Endothelial cell of umbilical vein (primary cell): ENCODE measurements at regions not wholly inside any gene's neighbourhood (a gene's known extent, or its start where the extent isn't known, plus 50 kb on each side); places are given as distances from the start of the nearest gene placed in this dataset.

Experiments used
- BruUV-seq: library from RNA; stranded (reverse); fragments of 400-500 nt; replicated peaks from 2 replicates; lab custom pipeline; 2021; lab: Mats Ljungman, UMichigan
- CTCF ChIA-PET: fragments of 300-600, 350-600 bp; sonication (Branson Sonifier 250); formaldehyde crosslinking; loops from one replicate; lab custom pipeline; 2021; ENCODE audit warnings: antibody characterized with exemption, inconsistent platforms; lab: Charles Lee
- POLR2A ChIA-PET: fragments of 300-600, 350-600 bp; sonication (Branson Sonifier 250); formaldehyde crosslinking; loops from one replicate; lab custom pipeline; 2021; ENCODE audit warnings: antibody characterized with exemption, inconsistent platforms; lab: Charles Lee
- DNase-seq: peaks from one replicate; pipeline ENCODE4 v3.0.0-alpha.2; 2011; ENCODE audit warnings: low read depth, low spot score
- FAIRE-seq: peaks from 2 replicates; lab custom pipeline; 2011; peaks lifted over from hg19 to GRCh38; lab: Jason Lieb, UNC
- H2AFZ ChIP-seq: 2 replicates; pipeline ENCODE4 v1.6.0; 2012; ENCODE audit warnings: low read depth, low read length, control low read depth, inconsistent platforms
- H3K27ac ChIP-seq: 2 replicates; pipeline ENCODE4 v1.5.1; 2011; ENCODE audit warnings: low read depth, mild to moderate bottlenecking, control low read depth, low read length, moderate library complexity; ENCODE audit not compliant: insufficient read depth
- H3K27me3 ChIP-seq, 2 experiments: 2 replicates each; pipeline versions ENCODE4 v1.6.0 to v1.6.1; 2011; ENCODE audit warnings: low read length in 2 of 2, mixed read lengths in 1 of 2; ENCODE audit not compliant: control insufficient read depth in 2 of 2, insufficient read depth in 2 of 2
- H3K36me3 ChIP-seq, 2 experiments: 2 replicates in 1 of 2; 3 replicates in 1 of 2; pipeline ENCODE4 v1.5.1; 2011; ENCODE audit warnings: low read length in 2 of 2, mild to moderate bottlenecking in 1 of 2, moderate library complexity in 1 of 2; ENCODE audit not compliant: control insufficient read depth in 2 of 2, insufficient read depth in 2 of 2; ENCODE audit errors: extremely low read depth in 1 of 2
- H3K4me1 ChIP-seq: 3 replicates; pipeline ENCODE4 v1.5.1; 2011; ENCODE audit warnings: mild to moderate bottlenecking, low read length; ENCODE audit not compliant: control insufficient read depth, insufficient read depth; ENCODE audit errors: extremely low read depth
- H3K4me2 ChIP-seq: 2 replicates; pipeline ENCODE4 v1.6.1; 2011; ENCODE audit warnings: low read length, control low read depth, mixed read lengths; ENCODE audit not compliant: insufficient read depth
- H3K4me3 ChIP-seq, 3 experiments: fragments of 200-600 bp in 1 of 3; sonication (generic), shearing (Covaris generic) in 1 of 3; replicated peaks in 1 of 3; 2 replicates each; pipeline ENCODE4 v1.5.1; 2011 to 2016; ENCODE audit warnings: control low read depth in 3 of 3, low read length in 3 of 3, mild to moderate bottlenecking in 2 of 3, inconsistent platforms in 1 of 3, low read depth in 1 of 3, moderate library complexity in 1 of 3; ENCODE audit not compliant: insufficient read depth in 1 of 3
- H3K79me2 ChIP-seq: 2 replicates; pipeline ENCODE4 v1.6.0; 2012; ENCODE audit warnings: low read length, inconsistent platforms; ENCODE audit not compliant: control insufficient read depth, insufficient read depth
- H3K9ac ChIP-seq: replicated peaks from 2 replicates; pipeline ENCODE3; 2011; ENCODE audit warnings: low read length, control low read depth; ENCODE audit not compliant: insufficient read depth; ENCODE audit errors: extremely low read depth
- H3K9me1 ChIP-seq: replicated peaks from 3 replicates; pipeline ENCODE4 v1.6.0; 2011; ENCODE audit warnings: mild to moderate bottlenecking, low read length; ENCODE audit not compliant: control insufficient read depth, insufficient read depth; ENCODE audit errors: extremely low read depth
- H3K9me3 ChIP-seq: replicated peaks from 2 replicates; pipeline ENCODE4 v1.5.1; 2012; ENCODE audit warnings: low read length, inconsistent platforms; ENCODE audit not compliant: control insufficient read depth, insufficient read depth
- H4K20me1 ChIP-seq: replicated peaks from 2 replicates; pipeline ENCODE3; 2011; ENCODE audit warnings: mild to moderate bottlenecking, low read length; ENCODE audit not compliant: control insufficient read depth, insufficient read depth; ENCODE audit errors: extremely low read depth
- EZH2 ChIP-seq: IDR thresholded peaks from 2 replicates; pipeline ENCODE4 v1.6.1; 2012; ENCODE audit warnings: borderline replicate concordance, low read depth, mild to moderate bottlenecking, moderate library complexity, low read length, inconsistent platforms; ENCODE audit not compliant: severe bottlenecking
- FOS ChIP-seq: IDR thresholded peaks from 2 replicates; pipeline ENCODE4 v1.6.1; 2011; ENCODE audit warnings: mild to moderate bottlenecking, low read length, moderate library complexity, borderline replicate concordance; ENCODE audit not compliant: insufficient read depth
- GATA2 ChIP-seq: IDR thresholded peaks from 2 replicates; pipeline ENCODE4 v1.7.0; 2011; ENCODE audit warnings: low read depth, mild to moderate bottlenecking, moderate library complexity, mixed read lengths, low read length; ENCODE audit not compliant: insufficient read length, insufficient read depth
- JUN ChIP-seq: IDR thresholded peaks from 2 replicates; pipeline ENCODE4 v1.6.1; 2011; ENCODE audit warnings: borderline replicate concordance, low read depth; ENCODE audit not compliant: insufficient read length, insufficient read depth
- MYC ChIP-seq: IDR thresholded peaks from one replicate; pipeline ENCODE4 v1.6.1; 2011; ENCODE audit warnings: mild to moderate bottlenecking, low read depth, low read length
- POLR2A ChIP-seq: IDR thresholded peaks from 2 replicates; pipeline ENCODE4 v1.6.1; 2012; ENCODE audit warnings: low read depth, mild to moderate bottlenecking, control low read depth, low read length
- POLR2AphosphoS5 ChIP-seq: IDR thresholded peaks from 2 replicates; pipeline ENCODE4 v1.6.1; 2012; ENCODE audit warnings: low read depth, mild to moderate bottlenecking, control low read depth, low read length, moderate library complexity; ENCODE audit not compliant: insufficient read depth
- dilution Hi-C: fragments of 300-500 bp; cut with MboI; formaldehyde crosslinking; loops from one replicate; pipeline ENCODE4 v1.15.0; 2019; ENCODE audit warnings: low sequenced_read_pairs; ENCODE audit not compliant: extremely low pct_ligation_motif_present
- intact Hi-C: fragments of 100-400 bp; cut with micrococcal nuclease; formaldehyde crosslinking; loops from one replicate; pipeline ENCODE4 v1.10.0; 2022
- TF ChIP-seq, protein P1 (sequence below), 2 donors: IDR thresholded peaks; 1 replicate in 1 of 2; 2 replicates in 1 of 2; pipeline ENCODE4 v1.5.1; 2011; ENCODE audit warnings: low read length in 2 of 2, mild to moderate bottlenecking in 2 of 2, moderate library complexity in 2 of 2, control low read depth in 1 of 2, inconsistent platforms in 1 of 2, low read depth in 1 of 2; ENCODE audit not compliant: insufficient read depth in 1 of 2; ENCODE audit errors: extremely low read depth in 1 of 2
- TF ChIP-seq, protein P2 (sequence below): IDR thresholded peaks from 2 replicates; pipeline ENCODE4 v1.6.1; 2011; ENCODE audit not compliant: insufficient read depth, insufficient read length

DNA sequence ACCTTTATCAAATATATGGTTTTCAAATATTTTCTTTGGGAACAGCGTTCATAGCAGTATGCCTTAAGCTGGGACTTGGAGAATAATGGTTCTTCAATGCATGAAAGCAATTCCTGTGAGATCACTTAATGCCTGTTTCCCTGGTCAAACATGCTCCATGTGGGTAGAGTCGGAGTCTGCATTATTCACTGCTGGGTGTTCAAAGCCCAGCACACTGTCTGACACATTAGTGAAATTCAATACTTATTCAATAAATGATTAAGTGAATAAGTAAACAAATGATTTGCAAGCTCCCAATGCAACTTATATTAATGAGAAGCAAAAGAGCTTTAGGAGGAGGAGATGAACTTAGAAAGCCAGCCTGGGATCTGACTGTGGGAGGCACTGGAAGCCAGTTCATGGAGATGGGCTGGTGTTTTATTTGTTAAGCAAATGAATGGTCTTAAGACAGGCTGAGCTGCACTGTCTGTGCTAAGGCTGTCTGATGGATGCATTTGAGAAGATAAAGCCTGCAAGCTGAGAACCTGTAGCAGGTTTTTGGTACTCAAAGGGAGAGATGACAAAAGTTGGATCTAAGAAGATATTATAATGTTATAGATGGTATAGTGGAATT is 490.8 kb downstream of the MCTP2 start:
- FAIRE-seq (no peak), DNase-seq (no peak)
- no peak overlapping the region for H3K4me2 ChIP-seq
- H3K27me3 ChIP-seq = no peaks in the 10 kb centered on the region
- no peak overlapping the region for H3K9ac ChIP-seq
- CTCF ChIA-PET = interaction anchor here (1.6 kb wide), 1 partner anchor 140 kb away, joined by 3 read pairs; no protein-coding TSS in a partner anchor
- intact Hi-C loops = no loop called here
- H3K36me3 ChIP-seq = no peaks in the 10 kb centered on the region
- no peaks in the 10 kb centered on the region for H3K9me1 ChIP-seq
- no peak overlapping the region for H3K4me3 ChIP-seq
- no peaks in the 10 kb centered on the region for H3K79me2 ChIP-seq
- TF ChIP-seq POLR2AphosphoS5 (no peak), MYC (no peak), GATA2 (no peak)
- POLR2A ChIA-PET = no interaction called here
- no TSS peak for BruUV-seq
- no peak overlapping the region for H2AFZ ChIP-seq
- H3K27ac ChIP-seq = no peak overlapping the region
- H3K9me3 ChIP-seq = no peaks in the 10 kb centered on the region
- no peaks in the 10 kb centered on the region for H3K4me1 ChIP-seq
- dilution Hi-C loops = no loop called here
- H4K20me1 ChIP-seq = no peaks in the 10 kb centered on the region

DNA sequence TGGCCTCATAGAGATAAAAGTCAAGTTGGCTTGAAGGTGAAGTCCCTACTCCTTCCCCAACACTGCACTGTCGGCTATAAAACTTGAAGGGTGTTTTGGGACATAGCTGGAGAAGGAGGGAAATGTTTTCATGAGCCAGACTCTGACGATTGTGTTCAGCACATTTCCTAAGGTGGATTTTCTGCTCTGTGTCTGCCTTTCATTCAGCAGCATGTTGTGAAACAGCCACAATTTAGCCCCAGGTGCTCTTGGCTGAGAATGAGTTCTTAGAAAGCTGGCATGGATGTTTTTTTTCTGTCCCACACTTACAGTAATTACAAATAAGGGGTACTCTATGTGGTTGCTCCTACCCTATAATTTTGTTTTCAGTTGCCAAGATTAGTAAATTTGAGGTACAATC is 492.4 kb downstream of the MCTP2 start:
- dilution Hi-C loops = no loop called here
- ChIA-PET CTCF (no interaction called here), POLR2A (no interaction called here)
- intact Hi-C loops = no loop called here
- Histone ChIP-seq H3K4me2 (no peak overlapping the region), H3K27me3 (no peaks in the 10 kb centered on the region), H3K4me3 (no peak overlapping the region), H4K20me1 (no peaks in the 10 kb centered on the region), H3K79me2 (no peaks in the 10 kb centered on the region), H2AFZ (no peak overlapping the region), H3K9me1 (no peaks in the 10 kb centered on the region), H3K9ac (no peak overlapping the region), H3K4me1 (no peaks in the 10 kb centered on the region), H3K27ac (no peak overlapping the region), H3K9me3 (no peaks in the 10 kb centered on the region), H3K36me3 (no peaks in the 10 kb centered on the region)
- no peak for DNase-seq
- FAIRE-seq = no peak
- no TSS peak for BruUV-seq
- no peak for TF ChIP-seq POLR2A
- TF ChIP-seq, protein P1, sequence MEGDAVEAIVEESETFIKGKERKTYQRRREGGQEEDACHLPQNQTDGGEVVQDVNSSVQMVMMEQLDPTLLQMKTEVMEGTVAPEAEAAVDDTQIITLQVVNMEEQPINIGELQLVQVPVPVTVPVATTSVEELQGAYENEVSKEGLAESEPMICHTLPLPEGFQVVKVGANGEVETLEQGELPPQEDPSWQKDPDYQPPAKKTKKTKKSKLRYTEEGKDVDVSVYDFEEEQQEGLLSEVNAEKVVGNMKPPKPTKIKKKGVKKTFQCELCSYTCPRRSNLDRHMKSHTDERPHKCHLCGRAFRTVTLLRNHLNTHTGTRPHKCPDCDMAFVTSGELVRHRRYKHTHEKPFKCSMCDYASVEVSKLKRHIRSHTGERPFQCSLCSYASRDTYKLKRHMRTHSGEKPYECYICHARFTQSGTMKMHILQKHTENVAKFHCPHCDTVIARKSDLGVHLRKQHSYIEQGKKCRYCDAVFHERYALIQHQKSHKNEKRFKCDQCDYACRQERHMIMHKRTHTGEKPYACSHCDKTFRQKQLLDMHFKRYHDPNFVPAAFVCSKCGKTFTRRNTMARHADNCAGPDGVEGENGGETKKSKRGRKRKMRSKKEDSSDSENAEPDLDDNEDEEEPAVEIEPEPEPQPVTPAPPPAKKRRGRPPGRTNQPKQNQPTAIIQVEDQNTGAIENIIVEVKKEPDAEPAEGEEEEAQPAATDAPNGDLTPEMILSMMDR (IDR thresholded peaks at IDR 0.05; ENCODE audit: extremely low read depth in 1 of 2, insufficient read depth in 1 of 2, low read depth in 1 of 2, low read length in 2 of 2) = no peak
- TF ChIP-seq EZH2 = no peak
- no peak for TF ChIP-seq GATA2
- TF ChIP-seq JUN = no peak
- TF ChIP-seq POLR2AphosphoS5 = no peak
- TF ChIP-seq, protein P2, sequence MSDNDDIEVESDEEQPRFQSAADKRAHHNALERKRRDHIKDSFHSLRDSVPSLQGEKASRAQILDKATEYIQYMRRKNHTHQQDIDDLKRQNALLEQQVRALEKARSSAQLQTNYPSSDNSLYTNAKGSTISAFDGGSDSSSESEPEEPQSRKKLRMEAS = no peak
- TF ChIP-seq MYC = no peak
- no peak for TF ChIP-seq FOS
